RWPE2 (cell line): ENCODE measurements at regions not wholly inside any gene's neighbourhood (a gene's known extent, or its start where the extent isn't known, plus 50 kb on each side); places are given as distances from the start of the nearest gene placed in this dataset.

Experiments used
- ATAC-seq: fragments of 200-7000 bp; cut with Tn5 transposase; 3 replicates; pipeline ENCODE4 v1.9.1; 2021; ENCODE audit warnings: low read depth
- DNase-seq: peaks from one replicate; pipeline ENCODE4 v3.0.0-alpha.2; 2020; ENCODE audit warnings: low spot score
- H3K27ac ChIP-seq: fragments of 450-650 bp; 2 replicates; pipeline ENCODE4 v1.5.1; 2017; ENCODE audit warnings: mild to moderate bottlenecking; ENCODE audit not compliant: poor library complexity, severe bottlenecking
- H3K27me3 ChIP-seq: fragments of 250-450 bp; sonication (Bioruptor Pico); 2 replicates; pipeline ENCODE4 v1.5.1; 2021; ENCODE audit warnings: mild to moderate bottlenecking, moderate library complexity; ENCODE audit not compliant: insufficient read depth, poor library complexity, severe bottlenecking
- H3K36me3 ChIP-seq: fragments of 250-450 bp; sonication (Bioruptor Pico); 2 replicates; pipeline ENCODE4 v1.5.1; 2020; ENCODE audit warnings: low read depth, mild to moderate bottlenecking, moderate library complexity
- H3K4me1 ChIP-seq: fragments of 250-450 bp; sonication (Bioruptor Pico); 2 replicates; pipeline ENCODE4 v1.5.1; 2021; ENCODE audit warnings: mild to moderate bottlenecking, moderate library complexity; ENCODE audit not compliant: insufficient read depth, poor library complexity, severe bottlenecking
- H3K4me3 ChIP-seq: fragments of 250-450 bp; sonication (Bioruptor Pico); 2 replicates; pipeline ENCODE4 v1.5.1; 2021; ENCODE audit warnings: mild to moderate bottlenecking, moderate library complexity; ENCODE audit not compliant: severe bottlenecking
- H3K9me3 ChIP-seq: fragments of 250-450 bp; sonication (Bioruptor Pico); 2 replicates; pipeline ENCODE4 v1.5.1; 2021; ENCODE audit warnings: mild to moderate bottlenecking, moderate library complexity; ENCODE audit not compliant: severe bottlenecking
- TF ChIP-seq, protein P1 (sequence below): fragments of 450-650 bp; IDR thresholded peaks from one replicate; pipeline ENCODE4 v1.5.1; 2017; ENCODE audit warnings: mild to moderate bottlenecking, moderate library complexity; ENCODE audit not compliant: poor library complexity, severe bottlenecking

DNA sequence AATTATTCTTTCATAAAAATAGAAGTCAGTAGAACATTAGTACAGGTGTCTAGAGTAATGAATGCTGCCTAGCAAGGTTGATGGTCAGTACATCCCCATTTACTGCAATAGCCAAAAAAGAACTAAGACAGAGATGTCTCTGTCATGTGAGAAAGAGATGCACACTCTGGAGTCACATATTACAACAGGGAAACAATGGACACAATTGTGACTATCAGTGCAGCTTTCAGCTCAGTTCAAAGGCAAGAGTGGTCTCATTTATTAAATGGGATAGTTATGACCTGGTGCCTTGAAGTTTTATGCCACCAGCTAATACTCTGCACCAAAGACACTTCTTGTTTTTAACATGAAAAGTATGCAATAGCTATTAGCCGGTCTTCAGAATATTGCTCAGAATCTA, 194.9 kb upstream of the CHAC2 start:
- Histone ChIP-seq H3K36me3 (no peaks in the 10 kb centered on the region), H3K9me3 (no peaks in the 10 kb centered on the region), H3K27ac (no peak overlapping the region), H3K4me3 (no peak overlapping the region), H3K27me3 (no peaks in the 10 kb centered on the region), H3K4me1 (no peaks in the 10 kb centered on the region)
- TF ChIP-seq, protein P1, sequence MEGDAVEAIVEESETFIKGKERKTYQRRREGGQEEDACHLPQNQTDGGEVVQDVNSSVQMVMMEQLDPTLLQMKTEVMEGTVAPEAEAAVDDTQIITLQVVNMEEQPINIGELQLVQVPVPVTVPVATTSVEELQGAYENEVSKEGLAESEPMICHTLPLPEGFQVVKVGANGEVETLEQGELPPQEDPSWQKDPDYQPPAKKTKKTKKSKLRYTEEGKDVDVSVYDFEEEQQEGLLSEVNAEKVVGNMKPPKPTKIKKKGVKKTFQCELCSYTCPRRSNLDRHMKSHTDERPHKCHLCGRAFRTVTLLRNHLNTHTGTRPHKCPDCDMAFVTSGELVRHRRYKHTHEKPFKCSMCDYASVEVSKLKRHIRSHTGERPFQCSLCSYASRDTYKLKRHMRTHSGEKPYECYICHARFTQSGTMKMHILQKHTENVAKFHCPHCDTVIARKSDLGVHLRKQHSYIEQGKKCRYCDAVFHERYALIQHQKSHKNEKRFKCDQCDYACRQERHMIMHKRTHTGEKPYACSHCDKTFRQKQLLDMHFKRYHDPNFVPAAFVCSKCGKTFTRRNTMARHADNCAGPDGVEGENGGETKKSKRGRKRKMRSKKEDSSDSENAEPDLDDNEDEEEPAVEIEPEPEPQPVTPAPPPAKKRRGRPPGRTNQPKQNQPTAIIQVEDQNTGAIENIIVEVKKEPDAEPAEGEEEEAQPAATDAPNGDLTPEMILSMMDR = no peak
- no peak for ATAC-seq
- no peak for DNase-seq

DNA sequence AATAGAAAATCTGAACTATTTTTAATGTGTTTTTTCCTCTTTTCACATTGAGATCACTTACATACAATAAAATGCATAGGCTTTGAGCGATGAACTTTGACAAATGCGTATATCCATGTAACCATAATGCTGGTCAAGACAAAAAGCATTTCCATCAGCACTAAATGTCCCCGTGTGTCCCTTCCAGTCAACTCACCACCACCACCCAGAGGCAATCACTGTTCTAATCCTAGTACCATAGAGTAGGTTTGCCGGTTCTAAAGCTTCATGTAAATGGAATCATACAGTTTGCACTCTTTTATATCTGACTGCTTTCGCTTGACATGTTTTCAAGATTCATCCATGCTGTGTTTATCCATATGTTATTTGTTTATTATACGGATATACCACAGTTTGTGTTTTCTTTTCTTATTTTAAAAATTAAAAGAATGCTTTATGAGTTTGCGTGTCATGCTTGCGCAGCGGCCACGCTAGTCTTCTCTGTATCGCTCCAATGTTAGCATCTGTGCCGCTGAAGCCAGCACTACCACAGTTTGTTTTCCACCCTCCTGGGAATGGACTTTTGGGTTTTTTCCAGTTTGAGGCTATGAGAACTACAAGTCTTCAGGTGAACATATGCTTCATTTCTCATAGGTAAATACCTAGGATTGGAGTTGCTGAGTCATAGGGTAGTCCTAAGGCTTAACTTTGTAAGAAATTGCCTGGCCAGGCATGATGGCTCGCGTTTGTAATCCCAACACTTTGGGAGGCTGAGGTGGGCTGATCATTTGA, 197.5 kb upstream of the CHAC2 start:
- no peak for ATAC-seq
- TF ChIP-seq, protein P1 = peak; percentile 7

DNA sequence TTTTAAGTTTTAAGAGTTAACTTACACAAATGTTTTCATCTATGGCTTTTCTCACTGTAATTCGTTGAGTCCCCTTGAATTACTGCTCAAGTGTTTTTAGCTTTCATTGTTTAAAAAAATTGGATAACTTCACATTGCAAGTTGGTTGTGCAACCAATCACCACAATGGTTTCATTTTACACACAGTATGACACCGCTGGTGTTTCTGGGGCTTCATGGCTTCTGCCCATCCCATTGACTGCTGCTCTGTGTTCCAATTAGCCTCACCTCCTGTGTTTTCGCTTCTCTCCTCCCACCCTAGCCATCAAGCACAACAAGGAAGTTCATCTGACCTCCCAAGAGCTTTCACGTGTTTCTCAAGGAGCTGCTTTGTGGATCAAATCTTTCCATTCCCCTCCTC, 199.1 kb upstream of the CHAC2 start:
- no peak overlapping the region for H3K27ac ChIP-seq
- H3K27me3 ChIP-seq = no peaks in the 10 kb centered on the region
- H3K36me3 ChIP-seq = no peaks in the 10 kb centered on the region
- no peak for DNase-seq
- no peak for ATAC-seq
- H3K9me3 ChIP-seq = no peaks in the 10 kb centered on the region
- TF ChIP-seq, protein P1 = no peak
- H3K4me1 ChIP-seq = no peaks in the 10 kb centered on the region
- H3K4me3 ChIP-seq = no peak overlapping the region

More for the DNA sequence above, 197.5 kb upstream of the CHAC2 start:
- Histone ChIP-seq H3K36me3 (no peaks in the 10 kb centered on the region), H3K4me1 (no peaks in the 10 kb centered on the region), H3K27ac (no peak overlapping the region), H3K4me3 (no peak overlapping the region), H3K9me3 (no peaks in the 10 kb centered on the region), H3K27me3 (no peaks in the 10 kb centered on the region)
- no peak for DNase-seq

DNA sequence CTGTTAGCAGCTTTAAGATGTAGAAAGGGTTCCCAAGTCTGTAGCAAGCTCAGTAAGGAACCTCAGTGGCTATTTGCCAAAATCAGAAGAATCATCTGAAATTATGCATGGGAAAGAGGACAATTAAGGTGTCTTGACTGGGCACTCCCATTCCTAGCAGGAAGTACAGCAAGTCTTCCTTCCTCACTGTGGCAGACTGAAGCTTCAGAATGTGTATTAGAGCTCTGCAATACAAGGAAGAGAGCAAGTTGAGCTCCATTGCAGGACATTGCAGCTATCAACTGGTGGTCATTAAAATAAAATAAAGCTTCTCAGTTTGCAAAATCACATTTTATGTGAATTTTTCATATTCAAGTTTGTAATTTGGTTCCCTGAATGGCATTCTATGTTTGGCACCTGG, 200.5 kb upstream of the CHAC2 start:
- H3K9me3 ChIP-seq = no peaks in the 10 kb centered on the region
- TF ChIP-seq, protein P1 = no peak
- no peaks in the 10 kb centered on the region for H3K27me3 ChIP-seq
- DNase-seq (no peak), ATAC-seq (no peak)
- H3K27ac ChIP-seq = no peak overlapping the region
- H3K36me3 ChIP-seq = no peaks in the 10 kb centered on the region
- no peak overlapping the region for H3K4me3 ChIP-seq
- H3K4me1 ChIP-seq = no peaks in the 10 kb centered on the region

DNA sequence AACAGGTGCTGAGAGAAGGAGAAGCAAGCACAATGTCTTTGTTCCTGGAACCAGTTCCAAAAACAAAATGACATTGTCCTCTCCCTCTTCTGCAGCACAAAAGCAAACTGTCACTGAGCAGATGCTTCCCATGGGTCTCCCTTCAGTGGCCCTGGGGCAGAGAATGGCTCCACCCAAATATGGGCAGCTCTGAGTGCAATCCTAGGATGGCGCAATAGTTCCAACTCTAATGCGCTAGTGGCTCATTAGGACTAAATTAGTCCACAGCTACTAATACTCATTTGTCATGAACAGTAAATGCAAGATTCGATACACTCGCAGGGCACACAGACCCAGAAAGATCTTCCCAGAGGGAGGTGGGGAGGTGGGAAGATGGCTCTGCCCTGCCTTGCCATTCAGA, 205.2 kb upstream of the CHAC2 start:
- H3K36me3 ChIP-seq = no peaks in the 10 kb centered on the region
- H3K9me3 ChIP-seq = no peaks in the 10 kb centered on the region
- no peak overlapping the region for H3K27ac ChIP-seq
- TF ChIP-seq, protein P1 = no peak
- DNase-seq (no peak), ATAC-seq (no peak)
- H3K27me3 ChIP-seq = no peaks in the 10 kb centered on the region
- peaks cover 11% of the 10 kb centered on the region for H3K4me1 ChIP-seq
- no peak overlapping the region for H3K4me3 ChIP-seq
